Heart right ventricle (tissue), 16 donors: ENCODE measurements at regions not wholly inside any gene's neighbourhood (a gene's known extent, or its start where the extent isn't known, plus 50 kb on each side); places are given as distances from the start of the nearest gene placed in this dataset.

Source experiments
- ATAC-seq, 8 donors: fragments of 200-7000 bp; cut with Tn5 transposase; one replicate each; pipeline ENCODE4 v1.9.1; 2020; ENCODE audit warnings: mild to moderate bottlenecking in 8 of 8, moderate library complexity in 8 of 8, moderate number of reproducible peaks in 1 of 8
- DNase-seq, 2 donors: peaks; one replicate each; pipeline ENCODE4 v3.0.0-alpha.2; 2020
- H3K27ac ChIP-seq, 10 donors: fragments of 200-600 bp; sonication (generic) in 2 of 10; one replicate each; pipeline versions ENCODE4 v1.5.0 to v1.8.0; 2020 to 2022; ENCODE audit warnings: mild to moderate bottlenecking in 3 of 10
- H3K27me3 ChIP-seq, 7 donors: fragments of 200-600 bp; one replicate each; pipeline ENCODE4 v1.8.0; 2021 to 2022; ENCODE audit warnings: mild to moderate bottlenecking in 2 of 7
- H3K36me3 ChIP-seq, 9 donors: fragments of 200-600 bp; sonication (generic) in 1 of 9; one replicate each; pipeline versions ENCODE4 v1.5.0 to v1.8.0; 2020 to 2022; ENCODE audit warnings: mild to moderate bottlenecking in 2 of 9
- H3K4me1 ChIP-seq, 9 donors: fragments of 200-600 bp; sonication (generic) in 1 of 9; one replicate each; pipeline versions ENCODE4 v1.5.0 to v1.8.0; 2020 to 2022; ENCODE audit warnings: mild to moderate bottlenecking in 4 of 9
- H3K4me3 ChIP-seq, 10 donors: fragments of 200-600 bp; sonication (generic) in 2 of 10; one replicate each; pipeline versions ENCODE4 v1.5.0 to v1.8.0; 2020 to 2022; ENCODE audit warnings: mild to moderate bottlenecking in 7 of 10, moderate library complexity in 2 of 10
- H3K9me3 ChIP-seq, 11 donors: fragments of 200-600 bp in 10 of 11; sonication (generic) in 2 of 11; one replicate each; pipeline versions ENCODE4 v1.5.0 to v1.8.0; 2013 to 2022; ENCODE audit warnings: mild to moderate bottlenecking in 2 of 11, control low read depth in 1 of 11, moderate library complexity in 1 of 11
- CTCF ChIP-seq, 9 donors: fragments of 200-600 bp; sonication (generic) in 2 of 9; IDR thresholded peaks; one replicate each; pipeline versions ENCODE4 v1.5.0 to v1.8.0; 2021 to 2022; ENCODE audit warnings: antibody characterized with exemption in 9 of 9, mild to moderate bottlenecking in 5 of 9, moderate library complexity in 1 of 9
- WGBS, 2 donors: extraction: QIAGEN DNeasy Blood & Tissue Kit; methylation state at CpG; one replicate each; pipeline ENCODE4 v1.1.7; 2013; ENCODE audit warnings: inconsistent platforms in 1 of 2; 5-methylcytosine and 5-hydroxymethylcytosine counted together
- intact Hi-C, 10 donors: fragments of 100-400 bp; cut with DNase I; formaldehyde crosslinking; loops; one replicate each; pipeline versions ENCODE4 v1.11.1 to v1.14.2; 2022
- donor health status: Arrhythmogenic right ventricular cardiomyopathy.
- donor health status: ischemic (EF 13 %, LVEDD 7.1; RV severe dilation, severe dysfunction).
- donor health status: healthy with polysubstance abuse.
- donor health status: DM: no; HTN: yes; CAD: no.
- donor health status: DM: no; HTN: no; CAD: no.
- donor health status: ischemic (EF 25% LVEDD 6.9; RV normal size, moderate dysfunction).
- donor health status: ischemic (EF 25% LVEDD 5.7; RV mildly dilated, moderate dysfunction).
- donor health status: healthy.
- donor health status: DM: yes; HTN: yes; CAD: no.
- donor health status: Ischemic cardiomyopathy.
- donor health status: ischemic (EF 35%, LVEDD 5.7; RV mildly dilated, moderate dysfunction).
- donor health status: nonischemic (EF 11% LVEDD 7.7; RV severe dilation, severe dysfunction).
- donor health status: DM: yes; HTN: yes; CAD: no.
- donor health status: PGD.
- donor health status: ischemic (EF 29% LVEDD 5.4; RV normal size, mild dysfunction).
- donor health status: nonischemic (EF 23%, LVEDD 6.1; RV moderate dilation, normal function).

GRCh38 chr11:13834463-13834862 is 128.1 kb upstream of the SPON1 start:
- no peaks in the 10 kb centered on the region for H3K9me3 ChIP-seq
- peak in 2 of 9 donors; percentile 10 to 29 for TF ChIP-seq CTCF (IDR thresholded peaks at IDR 0.05)
- H3K27ac ChIP-seq, result no peak overlapping the region
- DNase-seq (no peak), ATAC-seq (no peak)
- H3K4me3 ChIP-seq, result no peak overlapping the region
- 34 to 45% methylated on average over 3 of the region's 3 CpGs for WGBS, 2 donors
- intact Hi-C loops, result no loop called here
- peaks cover 0 to 4% (median 0%) of the 10 kb centered on the region in 7 donors for H3K27me3 ChIP-seq
- no peaks in the 10 kb centered on the region for H3K4me1 ChIP-seq
- no peaks in the 10 kb centered on the region for H3K36me3 ChIP-seq

DNA sequence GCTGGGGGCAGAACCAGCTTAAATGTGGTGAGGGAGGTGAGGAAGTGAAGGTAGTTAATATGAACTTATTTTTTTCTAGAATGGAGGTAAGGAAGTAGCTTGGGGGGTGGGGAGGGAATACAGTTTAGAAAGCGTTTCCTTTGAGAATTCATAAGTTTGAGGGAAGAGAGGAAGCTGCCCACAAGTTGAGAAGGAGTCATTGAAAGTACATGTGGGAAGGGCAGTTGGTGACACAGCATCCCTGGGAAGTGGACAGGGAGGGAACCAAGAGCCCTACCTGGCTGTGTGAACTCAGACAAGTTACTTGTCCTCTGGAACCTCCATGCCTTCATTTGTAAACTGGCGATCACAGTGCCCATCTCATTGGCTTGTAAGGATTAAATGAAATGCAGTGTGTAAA is 125.9 kb upstream of the SPON1 start:
- H3K27ac ChIP-seq, result no peak overlapping the region
- intact Hi-C loops, result no loop called here
- H3K4me1 ChIP-seq, result no peaks in the 10 kb centered on the region
- TF ChIP-seq CTCF (IDR thresholded peaks at IDR 0.05), result no peak
- peaks cover 0 to 3% (median 0%) of the 10 kb centered on the region in 7 donors for H3K27me3 ChIP-seq
- H3K4me3 ChIP-seq, result no peak overlapping the region
- 83 to 88% methylated on average over 2 of the region's 2 CpGs for WGBS, 2 donors
- H3K36me3 ChIP-seq, result no peaks in the 10 kb centered on the region
- DNase-seq (no peak), ATAC-seq (no peak)
- no peaks in the 10 kb centered on the region for H3K9me3 ChIP-seq

- Histone ChIP-seq H3K36me3 (no peaks in the 10 kb centered on the region), H3K9me3 (no peaks in the 10 kb centered on the region), H3K4me3 (no peak overlapping the region), H3K4me1 (no peaks in the 10 kb centered on the region), H3K27ac (no peak overlapping the region), H3K27me3 (peaks cover 0 to 3% (median 0%) of the 10 kb centered on the region in 7 donors)
- DNase-seq (no peak), ATAC-seq (no peak)
- intact Hi-C loops, result no loop called here
- whole genome bisulfite sequencing, 2 donors, result 82 to 85% methylated on average over 2 of the region's 2 CpGs
- no peak for TF ChIP-seq CTCF (IDR thresholded peaks at IDR 0.05)
Measured at GRCh38 chr11:13837286-13837685, 125.2 kb upstream of the SPON1 start.

DNA sequence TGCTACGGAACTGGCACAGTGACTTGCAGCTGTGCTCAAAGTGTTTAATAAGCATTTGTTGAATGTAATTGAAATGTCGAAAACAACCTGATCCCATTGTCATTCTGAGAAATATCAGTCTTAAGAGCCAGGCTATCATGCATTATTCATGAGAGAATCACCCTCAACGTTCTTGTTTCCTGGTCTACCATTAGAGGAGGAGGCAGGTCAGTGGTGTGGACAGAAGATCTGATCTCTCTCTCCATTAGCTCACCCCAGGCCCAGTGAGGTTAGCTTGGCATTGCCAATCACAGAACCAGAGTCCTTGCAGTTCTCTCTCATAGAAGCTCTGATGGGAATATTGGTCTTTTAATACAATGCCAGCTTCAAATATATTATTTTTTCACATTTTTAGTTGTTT is 121.1 kb upstream of the SPON1 start:
- intact Hi-C loops, result no loop called here
- no peaks in the 10 kb centered on the region for H3K36me3 ChIP-seq

More for the DNA sequence above, 121.1 kb upstream of the SPON1 start:
- 65 to 67% methylated on average over 3 of the region's 3 CpGs for WGBS, 2 donors
- Histone ChIP-seq H3K27ac (no peak overlapping the region), H3K4me3 (no peak overlapping the region), H3K9me3 (no peaks in the 10 kb centered on the region), H3K27me3 (peaks cover 0 to 3% (median 0%) of the 10 kb centered on the region in 7 donors), H3K4me1 (no peaks in the 10 kb centered on the region)
- TF ChIP-seq CTCF (IDR thresholded peaks at IDR 0.05), result no peak
- DNase-seq (no peak), ATAC-seq (no peak)
